Pancreas (tissue), 10 donors: ENCODE measurements at regions not wholly inside any gene's neighbourhood (a gene's known extent, or its start where the extent isn't known, plus 50 kb on each side); places are given as distances from the start of the nearest gene placed in this dataset.

ENCODE experiments used
- ATAC-seq, 4 donors: fragments of 200-7000 bp; cut with Tn5 transposase; one replicate each; pipeline versions ENCODE4 v1.8.0 to v1.9.1; 2020; ENCODE audit warnings: mild to moderate bottlenecking in 4 of 4, moderate library complexity in 4 of 4
- DNase-seq, 6 donors: peaks; one replicate each; pipeline ENCODE4 v3.0.0-alpha.2; 2020
- FAIRE-seq: peaks from 2 replicates; lab custom pipeline; 2012; peaks lifted over from hg19 to GRCh38; lab: Jason Lieb, UNC
- H3K27ac ChIP-seq, 4 donors: fragments of 200-600 bp; sonication (generic); 1 replicate in 3 of 4; 2 replicates in 1 of 4; pipeline versions ENCODE4 v1.5.0 to v1.8.0; 2020
- H3K27me3 ChIP-seq, 4 donors: fragments of 200-600 bp; one replicate each; pipeline ENCODE4 v1.8.0; 2021
- H3K36me3 ChIP-seq, 3 donors: fragments of 200-600 bp; sonication (generic) in 1 of 3; one replicate each; pipeline versions ENCODE4 v1.5.0 to v1.8.0; 2020 to 2021
- H3K4me1 ChIP-seq, 3 donors: fragments of 200-600 bp; one replicate each; pipeline ENCODE4 v1.8.0; 2021
- H3K4me3 ChIP-seq, 4 donors: fragments of 200-600 bp; sonication (generic) in 2 of 4; one replicate each; pipeline versions ENCODE4 v1.5.0 to v1.8.0; 2020 to 2021
- H3K9me3 ChIP-seq, 4 donors: fragments of 200-600 bp; one replicate each; pipeline ENCODE4 v1.8.0; 2021
- WGBS, 2 donors: extraction: QIAGEN DNeasy Blood & Tissue Kit; methylation state at CpG; one replicate each; pipeline ENCODE4 v1.1.7; 2013; 5-methylcytosine and 5-hydroxymethylcytosine counted together
- intact Hi-C, 3 donors: fragments of 100-400 bp; cut with DNase I; formaldehyde crosslinking; loops; one replicate each; pipeline versions ENCODE4 v1.11.1 to v1.14.2; 2022
- TF ChIP-seq, protein P1 (sequence below), 4 donors: fragments of 200-600 bp; sonication (generic) in 3 of 4; IDR thresholded peaks; one replicate each; pipeline versions ENCODE4 v1.5.0 to v1.8.0; 2021; ENCODE audit warnings: antibody characterized with exemption in 4 of 4
- donor health status: healthy with polysubstance abuse.
- donor health status: DM: no; HTN: no; CAD: no; lungs with moderate emphysema.
- donor health status: DM: no; HTN: no; CAD: no.
- donor health status: control.
- donor health status: control.
- donor health status: Bipolar disorder and iron deficiency.
- donor health status: DM: yes; HTN: yes; CAD: no.
- donor health status: DM: no; HTN: no; CAD: no.
- donor health status: DM: no; HTN: no; CAD: no.
- donor health status: DM: yes; HTN: yes; CAD: no.

DNA sequence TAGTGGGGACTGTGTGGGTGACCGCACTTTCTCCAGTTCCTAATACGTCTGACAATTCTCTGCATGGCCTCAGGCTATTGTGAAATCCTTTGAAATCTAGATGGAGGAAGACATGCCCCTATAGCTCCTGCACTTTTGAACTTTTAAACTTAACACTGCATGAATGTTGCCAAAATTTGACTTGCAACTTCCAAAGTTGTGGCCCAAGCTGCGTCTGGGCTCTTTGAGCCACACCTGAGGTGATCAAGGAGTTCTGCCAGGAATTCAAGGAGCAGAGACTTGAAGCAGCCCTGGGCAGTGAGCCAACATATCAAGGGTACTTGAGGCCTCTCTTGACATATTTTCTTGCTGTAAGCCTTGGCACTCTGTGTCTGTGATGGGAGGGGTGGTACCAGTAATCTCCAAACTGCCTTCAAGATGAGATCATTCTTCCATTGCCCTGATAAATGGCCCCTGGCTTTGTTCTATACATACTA, 1336.1 kb upstream of the CDH9 start:
- DNase-seq (no peak), FAIRE-seq (no peak), ATAC-seq (no peak)
- 60 to 64% methylated on average over 3 of the region's 3 CpGs for WGBS, 2 donors
- H3K27me3 ChIP-seq = no peaks in the 10 kb centered on the region
- no peaks in the 10 kb centered on the region for H3K36me3 ChIP-seq
- intact Hi-C loops = no loop called here
- no peaks in the 10 kb centered on the region for H3K9me3 ChIP-seq
- no peaks in the 10 kb centered on the region for H3K4me1 ChIP-seq
- H3K4me3 ChIP-seq = no peak overlapping the region
- no peak overlapping the region for H3K27ac ChIP-seq
- TF ChIP-seq, protein P1, sequence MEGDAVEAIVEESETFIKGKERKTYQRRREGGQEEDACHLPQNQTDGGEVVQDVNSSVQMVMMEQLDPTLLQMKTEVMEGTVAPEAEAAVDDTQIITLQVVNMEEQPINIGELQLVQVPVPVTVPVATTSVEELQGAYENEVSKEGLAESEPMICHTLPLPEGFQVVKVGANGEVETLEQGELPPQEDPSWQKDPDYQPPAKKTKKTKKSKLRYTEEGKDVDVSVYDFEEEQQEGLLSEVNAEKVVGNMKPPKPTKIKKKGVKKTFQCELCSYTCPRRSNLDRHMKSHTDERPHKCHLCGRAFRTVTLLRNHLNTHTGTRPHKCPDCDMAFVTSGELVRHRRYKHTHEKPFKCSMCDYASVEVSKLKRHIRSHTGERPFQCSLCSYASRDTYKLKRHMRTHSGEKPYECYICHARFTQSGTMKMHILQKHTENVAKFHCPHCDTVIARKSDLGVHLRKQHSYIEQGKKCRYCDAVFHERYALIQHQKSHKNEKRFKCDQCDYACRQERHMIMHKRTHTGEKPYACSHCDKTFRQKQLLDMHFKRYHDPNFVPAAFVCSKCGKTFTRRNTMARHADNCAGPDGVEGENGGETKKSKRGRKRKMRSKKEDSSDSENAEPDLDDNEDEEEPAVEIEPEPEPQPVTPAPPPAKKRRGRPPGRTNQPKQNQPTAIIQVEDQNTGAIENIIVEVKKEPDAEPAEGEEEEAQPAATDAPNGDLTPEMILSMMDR (IDR thresholded peaks at IDR 0.05) = no peak

DNA sequence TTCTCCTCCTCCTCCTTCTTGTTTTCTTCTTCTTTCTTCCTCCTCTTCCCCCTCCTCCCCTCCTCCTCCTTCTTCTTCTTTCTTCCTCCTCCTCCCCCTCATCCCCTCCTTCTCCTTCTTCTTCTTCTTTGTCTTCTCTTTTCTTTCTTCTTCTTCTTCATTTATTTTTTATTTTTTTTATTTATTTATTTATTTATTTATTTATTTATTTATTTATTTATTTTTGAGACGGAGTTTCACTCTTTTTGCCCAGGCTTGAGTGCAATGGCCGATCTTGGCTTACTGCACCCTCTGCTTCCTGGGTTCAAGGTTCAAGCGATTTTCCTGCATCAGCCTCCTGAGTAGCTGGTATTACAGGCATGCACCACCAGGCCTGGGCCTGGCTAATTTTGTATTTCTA, 1332.5 kb upstream of the CDH9 start:
- intact Hi-C loops = no loop called here
- TF ChIP-seq, protein P1 (IDR thresholded peaks at IDR 0.05) = no peak
- ATAC-seq = no peak
- no peak for FAIRE-seq
- no peaks in the 10 kb centered on the region for H3K27me3 ChIP-seq
- H3K9me3 ChIP-seq = no peaks in the 10 kb centered on the region
- no peak overlapping the region for H3K4me3 ChIP-seq
- H3K27ac ChIP-seq = no peak overlapping the region
- DNase-seq = no peak
- no peaks in the 10 kb centered on the region for H3K4me1 ChIP-seq
- 64 to 88% methylated on average over 3 of the region's 3 CpGs for WGBS, 2 donors
- H3K36me3 ChIP-seq = no peaks in the 10 kb centered on the region

DNA sequence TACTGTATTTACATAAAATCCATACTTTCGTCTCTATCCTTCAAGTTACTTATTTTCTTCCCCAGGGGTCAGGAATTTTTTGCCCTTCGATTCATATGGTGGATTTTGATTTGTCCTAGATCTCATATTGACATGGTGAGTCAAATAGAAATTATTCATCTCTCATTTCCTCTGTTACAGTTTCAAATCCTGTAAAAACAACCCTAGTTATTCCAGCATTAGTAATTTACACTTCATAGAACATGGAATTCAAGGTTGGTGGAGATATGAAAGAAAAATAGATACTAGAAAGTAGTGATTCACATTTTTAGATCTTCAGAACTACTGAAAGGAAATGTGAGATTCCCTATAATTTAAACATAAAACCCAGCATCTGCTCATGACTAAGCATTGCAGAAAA, 1331.0 kb upstream of the CDH9 start:
- intact Hi-C loops = no loop called here
- Histone ChIP-seq H3K9me3 (no peaks in the 10 kb centered on the region), H3K27me3 (no peaks in the 10 kb centered on the region), H3K4me3 (no peak overlapping the region), H3K4me1 (no peaks in the 10 kb centered on the region), H3K27ac (no peak overlapping the region), H3K36me3 (no peaks in the 10 kb centered on the region)
- 50 to 62% methylated on average over 2 of the region's 2 CpGs for WGBS, 2 donors
- ATAC-seq = no peak
- TF ChIP-seq, protein P1 (IDR thresholded peaks at IDR 0.05) = no peak
- no peak for DNase-seq
- FAIRE-seq = no peak

DNA sequence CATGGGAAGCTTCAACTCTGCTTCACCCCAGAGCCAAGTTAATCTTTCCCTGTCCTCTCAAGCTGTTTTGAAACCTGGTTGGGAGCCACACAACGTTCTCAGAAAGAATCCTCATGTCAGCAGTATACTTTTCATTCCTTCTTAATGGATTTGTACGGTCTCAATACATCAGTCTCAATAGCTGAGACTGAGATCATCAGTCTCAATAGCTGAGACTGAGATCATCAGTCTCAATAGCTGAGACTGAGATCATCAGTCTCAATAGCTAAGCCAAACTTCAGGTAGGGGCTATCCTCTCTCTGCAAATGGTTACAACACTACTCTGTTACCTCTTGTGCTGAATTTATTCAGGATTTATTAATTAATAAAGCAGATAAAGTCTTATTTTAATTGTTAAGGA, 1317.4 kb upstream of the CDH9 start:
- Histone ChIP-seq H3K9me3 (no peaks in the 10 kb centered on the region), H3K4me1 (no peaks in the 10 kb centered on the region), H3K4me3 (no peak overlapping the region), H3K27me3 (no peaks in the 10 kb centered on the region), H3K36me3 (no peaks in the 10 kb centered on the region), H3K27ac (no peak overlapping the region)
- intact Hi-C loops = no loop called here
- DNase-seq = no peak
- TF ChIP-seq, protein P1 (IDR thresholded peaks at IDR 0.05) = no peak
- no peak for FAIRE-seq
- WGBS, 2 donors = 34 to 56% methylated on average over 2 of the region's 2 CpGs
- no peak for ATAC-seq

DNA sequence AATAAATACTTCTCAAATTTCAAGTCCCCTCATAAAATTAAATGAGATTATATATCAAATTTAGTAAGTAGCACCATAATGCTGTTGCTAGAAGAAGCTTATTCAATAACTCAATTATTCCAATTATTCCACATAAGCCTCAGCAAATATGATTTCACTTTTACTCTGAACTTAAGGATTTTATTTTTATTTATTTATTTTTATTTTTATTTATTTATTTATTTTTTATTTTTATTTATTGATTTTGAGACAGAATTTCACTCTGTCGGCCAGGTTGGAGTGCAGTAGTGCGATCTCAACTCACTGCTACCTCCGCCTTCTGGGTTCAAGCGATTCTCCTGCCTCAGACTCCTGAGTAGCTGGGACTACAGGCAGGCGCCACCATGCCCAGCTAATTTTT, 1308.3 kb upstream of the CDH9 start:
- Histone ChIP-seq H3K36me3 (no peaks in the 10 kb centered on the region), H3K4me3 (no peak overlapping the region), H3K9me3 (no peaks in the 10 kb centered on the region), H3K27me3 (no peaks in the 10 kb centered on the region), H3K27ac (no peak overlapping the region), H3K4me1 (no peaks in the 10 kb centered on the region)
- intact Hi-C loops = no loop called here
- FAIRE-seq (no peak), ATAC-seq (no peak), DNase-seq (no peak)
- 82 to 91% methylated on average over 5 of the region's 5 CpGs for whole genome bisulfite sequencing, 2 donors
- TF ChIP-seq, protein P1 (IDR thresholded peaks at IDR 0.05) = no peak
